ENCODE measurements at regions not wholly inside any gene's neighbourhood (a gene's known extent, or its start where the extent isn't known, plus 50 kb on each side); places are given as distances from the start of the nearest gene placed in this dataset.
"Not testable (repeated sequence)": the region's sequence is repeated elsewhere in the genome, so short reads cannot be mapped to it uniquely, and the experiment has no call there.

DNA sequence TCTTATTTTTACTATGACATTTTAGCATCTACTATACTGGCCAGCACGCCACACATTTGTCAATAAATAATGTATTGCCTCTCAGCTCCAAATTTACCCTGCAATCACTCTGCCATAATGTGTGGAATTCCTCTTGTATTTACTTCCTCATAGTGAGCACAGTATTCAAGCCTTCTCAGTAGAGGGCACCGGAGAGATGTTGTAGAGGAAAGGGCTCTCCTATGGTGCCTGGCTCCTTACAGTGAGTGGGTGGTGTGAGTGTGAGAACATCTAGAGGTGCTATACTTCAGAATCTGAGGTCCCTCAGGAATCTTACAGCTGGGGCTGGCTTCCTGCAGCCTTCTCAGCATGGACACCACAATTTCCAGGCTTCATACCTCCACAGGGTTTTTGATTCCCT lies 2334.2 kb upstream of the PCDH20 start:
- TF ChIP-seq, protein P1, sequence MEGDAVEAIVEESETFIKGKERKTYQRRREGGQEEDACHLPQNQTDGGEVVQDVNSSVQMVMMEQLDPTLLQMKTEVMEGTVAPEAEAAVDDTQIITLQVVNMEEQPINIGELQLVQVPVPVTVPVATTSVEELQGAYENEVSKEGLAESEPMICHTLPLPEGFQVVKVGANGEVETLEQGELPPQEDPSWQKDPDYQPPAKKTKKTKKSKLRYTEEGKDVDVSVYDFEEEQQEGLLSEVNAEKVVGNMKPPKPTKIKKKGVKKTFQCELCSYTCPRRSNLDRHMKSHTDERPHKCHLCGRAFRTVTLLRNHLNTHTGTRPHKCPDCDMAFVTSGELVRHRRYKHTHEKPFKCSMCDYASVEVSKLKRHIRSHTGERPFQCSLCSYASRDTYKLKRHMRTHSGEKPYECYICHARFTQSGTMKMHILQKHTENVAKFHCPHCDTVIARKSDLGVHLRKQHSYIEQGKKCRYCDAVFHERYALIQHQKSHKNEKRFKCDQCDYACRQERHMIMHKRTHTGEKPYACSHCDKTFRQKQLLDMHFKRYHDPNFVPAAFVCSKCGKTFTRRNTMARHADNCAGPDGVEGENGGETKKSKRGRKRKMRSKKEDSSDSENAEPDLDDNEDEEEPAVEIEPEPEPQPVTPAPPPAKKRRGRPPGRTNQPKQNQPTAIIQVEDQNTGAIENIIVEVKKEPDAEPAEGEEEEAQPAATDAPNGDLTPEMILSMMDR (IDR thresholded peaks at IDR 0.05; ENCODE audit: extremely low read depth in 1 of 2, insufficient read depth in 1 of 2, low read depth in 1 of 2, low read length in 2 of 2): not testable (repeated sequence)
- TF ChIP-seq POLR2AphosphoS5 (IDR thresholded peaks at IDR 0.05; ENCODE audit: insufficient read depth, low read depth, low read length); EZH2 (IDR thresholded peaks at IDR 0.05; ENCODE audit: borderline replicate concordance, low read depth, low read length, severe bottlenecking); JUN (IDR thresholded peaks at IDR 0.05; ENCODE audit: borderline replicate concordance, insufficient read depth, insufficient read length, low read depth); GATA2 (IDR thresholded peaks at IDR 0.05; ENCODE audit: insufficient read depth, insufficient read length, low read depth, low read length); FOS (IDR thresholded peaks at IDR 0.05; ENCODE audit: borderline replicate concordance, insufficient read depth, low read length); POLR2A (IDR thresholded peaks at IDR 0.05; ENCODE audit: low read depth, low read length); MYC (IDR thresholded peaks at IDR 0.05; ENCODE audit: low read depth, low read length): not testable (repeated sequence)
- TF ChIP-seq, protein P2, sequence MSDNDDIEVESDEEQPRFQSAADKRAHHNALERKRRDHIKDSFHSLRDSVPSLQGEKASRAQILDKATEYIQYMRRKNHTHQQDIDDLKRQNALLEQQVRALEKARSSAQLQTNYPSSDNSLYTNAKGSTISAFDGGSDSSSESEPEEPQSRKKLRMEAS (IDR thresholded peaks at IDR 0.05; ENCODE audit: insufficient read depth, insufficient read length): not testable (repeated sequence)

Data from endothelial cell of umbilical vein (primary cell).